ENCODE measurements at regions not wholly inside any gene's neighbourhood (a gene's known extent, or its start where the extent isn't known, plus 50 kb on each side); places are given as distances from the start of the nearest gene placed in this dataset.

DNA sequence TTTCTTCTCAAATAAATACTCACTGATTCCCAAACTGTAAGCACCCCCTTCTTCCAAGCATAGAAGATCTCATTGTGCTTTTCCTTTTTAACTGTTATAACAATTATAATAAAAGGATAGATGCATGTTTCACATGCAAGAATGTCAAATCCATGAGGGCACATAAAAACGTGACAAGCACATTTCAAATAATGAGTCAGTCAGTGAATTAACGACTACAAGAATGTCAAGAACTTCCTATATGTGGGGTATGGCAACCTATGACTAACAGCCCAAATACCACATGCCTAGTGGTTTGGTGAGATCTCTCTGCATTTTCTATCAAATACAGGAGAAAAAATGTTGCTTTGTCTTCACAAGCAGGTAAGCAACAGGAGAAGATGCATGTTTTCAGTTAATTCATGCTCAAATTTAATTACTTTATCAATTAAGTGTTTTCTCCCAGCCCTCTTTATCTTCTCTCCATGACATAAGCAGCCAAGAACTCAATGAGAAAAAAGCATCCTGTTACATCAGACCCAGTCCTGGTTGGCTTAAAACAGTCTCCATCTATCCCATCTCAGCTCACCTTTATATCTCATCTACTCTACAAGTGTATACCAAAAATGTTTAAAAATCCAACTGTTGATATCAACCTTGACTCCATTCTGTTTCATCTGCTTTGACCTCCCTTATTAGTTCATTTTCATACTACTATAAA, 181.5 kb upstream of the LMCD1 start:
- Histone ChIP-seq H3K9me2 (replicated peaks; ENCODE audit: control insufficient read depth, low read length) (no peaks in the 10 kb centered on the region), H3K79me2 (ENCODE audit: control insufficient read depth, low read length) (no peaks in the 10 kb centered on the region), H3K4me2 (ENCODE audit: low read length) (no peak overlapping the region), H3F3A (ENCODE audit: control insufficient read depth, insufficient read depth) (no peaks in the 10 kb centered on the region), H3K36me3 (ENCODE audit: control insufficient read depth, low read length) (no peaks in the 10 kb centered on the region), H3K9me3 (ENCODE audit: control insufficient read depth, insufficient read depth, low read length) (no peaks in the 10 kb centered on the region), H3K4me3 (ENCODE audit: low read length) (no peak overlapping the region), H3K27me3 (ENCODE audit: control insufficient read depth, low read length) (no peaks in the 10 kb centered on the region), H3K27ac (ENCODE audit: low read depth, low read length) (no peak overlapping the region), H3K4me1 (ENCODE audit: control insufficient read depth, low read length) (no peaks in the 10 kb centered on the region), H4K20me1 (ENCODE audit: control insufficient read depth, insufficient read depth, low read depth, low read length) (no peaks in the 10 kb centered on the region)
- TF ChIP-seq EZH2phosphoT487 (IDR thresholded peaks at IDR 0.05; ENCODE audit: borderline replicate concordance, low read length): no peak
- TF ChIP-seq, protein P1, sequence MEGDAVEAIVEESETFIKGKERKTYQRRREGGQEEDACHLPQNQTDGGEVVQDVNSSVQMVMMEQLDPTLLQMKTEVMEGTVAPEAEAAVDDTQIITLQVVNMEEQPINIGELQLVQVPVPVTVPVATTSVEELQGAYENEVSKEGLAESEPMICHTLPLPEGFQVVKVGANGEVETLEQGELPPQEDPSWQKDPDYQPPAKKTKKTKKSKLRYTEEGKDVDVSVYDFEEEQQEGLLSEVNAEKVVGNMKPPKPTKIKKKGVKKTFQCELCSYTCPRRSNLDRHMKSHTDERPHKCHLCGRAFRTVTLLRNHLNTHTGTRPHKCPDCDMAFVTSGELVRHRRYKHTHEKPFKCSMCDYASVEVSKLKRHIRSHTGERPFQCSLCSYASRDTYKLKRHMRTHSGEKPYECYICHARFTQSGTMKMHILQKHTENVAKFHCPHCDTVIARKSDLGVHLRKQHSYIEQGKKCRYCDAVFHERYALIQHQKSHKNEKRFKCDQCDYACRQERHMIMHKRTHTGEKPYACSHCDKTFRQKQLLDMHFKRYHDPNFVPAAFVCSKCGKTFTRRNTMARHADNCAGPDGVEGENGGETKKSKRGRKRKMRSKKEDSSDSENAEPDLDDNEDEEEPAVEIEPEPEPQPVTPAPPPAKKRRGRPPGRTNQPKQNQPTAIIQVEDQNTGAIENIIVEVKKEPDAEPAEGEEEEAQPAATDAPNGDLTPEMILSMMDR (IDR thresholded peaks at IDR 0.05; ENCODE audit: low read depth, low read length, poor library complexity, severe bottlenecking): no peak

DNA sequence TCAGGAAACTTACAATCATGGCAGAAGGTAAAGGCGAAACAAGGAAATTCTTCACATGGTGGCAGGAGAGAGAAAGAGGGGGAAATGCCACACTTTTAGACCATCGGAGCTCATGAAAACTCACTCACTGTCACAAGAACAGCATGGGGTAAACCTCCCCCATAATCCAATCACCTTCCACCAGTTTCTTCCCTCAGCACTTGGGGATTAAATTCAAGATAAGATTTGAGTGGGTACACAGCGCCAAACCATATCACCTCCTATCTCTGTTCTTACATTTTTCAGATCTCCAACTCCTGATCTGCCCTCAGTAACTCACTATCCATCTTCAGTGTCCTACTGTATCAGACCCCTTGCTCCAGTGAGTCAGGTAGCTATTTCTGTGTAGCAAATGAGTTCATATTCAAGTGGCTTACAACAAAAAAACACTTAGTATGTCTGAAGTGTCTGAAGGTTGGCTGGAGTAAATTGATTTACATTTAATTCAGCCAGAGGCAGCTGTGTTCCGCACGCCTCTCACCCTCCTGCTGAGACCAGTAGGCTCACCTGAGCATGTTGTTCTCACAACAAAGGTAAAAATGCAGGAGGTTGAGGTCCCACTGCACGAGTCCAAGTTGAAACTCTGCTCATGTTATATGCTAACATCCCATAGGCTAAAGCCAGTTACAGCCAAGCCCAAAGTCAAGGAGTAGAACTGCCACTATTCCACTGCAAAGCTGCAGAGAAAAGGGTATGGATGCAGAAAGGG, 180.7 kb upstream of the LMCD1 start:
- no peaks in the 10 kb centered on the region for H3K4me1 ChIP-seq (ENCODE audit: control insufficient read depth, low read length)
- no peaks in the 10 kb centered on the region for H3K36me3 ChIP-seq (ENCODE audit: control insufficient read depth, low read length)
- no peaks in the 10 kb centered on the region for H4K20me1 ChIP-seq (ENCODE audit: control insufficient read depth, insufficient read depth, low read depth, low read length)
- no peaks in the 10 kb centered on the region for H3K9me3 ChIP-seq (ENCODE audit: control insufficient read depth, insufficient read depth, low read length)
- H3K4me2 ChIP-seq (ENCODE audit: low read length): no peak overlapping the region
- no peaks in the 10 kb centered on the region for H3K27me3 ChIP-seq (ENCODE audit: control insufficient read depth, low read length)
- H3K9me2 ChIP-seq (replicated peaks; ENCODE audit: control insufficient read depth, low read length): no peaks in the 10 kb centered on the region
- H3K79me2 ChIP-seq (ENCODE audit: control insufficient read depth, low read length): no peaks in the 10 kb centered on the region
- H3K4me3 ChIP-seq (ENCODE audit: low read length): no peak overlapping the region
- no peaks in the 10 kb centered on the region for H3F3A ChIP-seq (ENCODE audit: control insufficient read depth, insufficient read depth)
- no peak for TF ChIP-seq EZH2phosphoT487 (IDR thresholded peaks at IDR 0.05; ENCODE audit: borderline replicate concordance, low read length)
- TF ChIP-seq, protein P1 (IDR thresholded peaks at IDR 0.05; ENCODE audit: low read depth, low read length, poor library complexity, severe bottlenecking): no peak
- no peak overlapping the region for H3K27ac ChIP-seq (ENCODE audit: low read depth, low read length)

DNA sequence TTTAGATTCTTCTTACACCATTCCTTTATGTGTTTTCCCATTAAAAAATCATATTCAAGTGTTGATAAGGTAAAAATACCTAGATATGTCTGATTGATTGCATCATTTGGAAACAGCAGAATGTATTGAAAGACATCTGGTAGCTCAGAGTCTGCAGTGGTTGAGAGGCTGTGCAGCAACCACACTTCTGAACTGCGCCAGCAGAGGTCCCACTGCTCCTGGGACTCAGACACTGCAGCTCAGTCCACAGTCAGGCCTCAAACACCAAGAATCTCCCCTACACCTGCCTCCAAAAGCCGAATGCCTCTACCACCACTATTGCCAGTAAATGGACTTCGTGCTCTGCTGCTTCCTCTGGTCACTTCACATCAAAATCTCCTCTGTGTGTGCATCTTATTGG, 176.9 kb upstream of the LMCD1 start:
- Histone ChIP-seq H3K4me1 (ENCODE audit: control insufficient read depth, low read length) (no peaks in the 10 kb centered on the region), H3K9me2 (replicated peaks; ENCODE audit: control insufficient read depth, low read length) (no peaks in the 10 kb centered on the region), H3K27ac (ENCODE audit: low read depth, low read length) (no peak overlapping the region), H3K4me2 (ENCODE audit: low read length) (no peak overlapping the region), H4K20me1 (ENCODE audit: control insufficient read depth, insufficient read depth, low read depth, low read length) (no peaks in the 10 kb centered on the region), H3F3A (ENCODE audit: control insufficient read depth, insufficient read depth) (no peaks in the 10 kb centered on the region), H3K79me2 (ENCODE audit: control insufficient read depth, low read length) (no peaks in the 10 kb centered on the region), H3K27me3 (ENCODE audit: control insufficient read depth, low read length) (no peaks in the 10 kb centered on the region; the same call in 1 of the 2 replicates), H3K36me3 (ENCODE audit: control insufficient read depth, low read length) (no peaks in the 10 kb centered on the region), H3K4me3 (ENCODE audit: low read length) (no peak overlapping the region), H3K9me3 (ENCODE audit: control insufficient read depth, insufficient read depth, low read length) (no peaks in the 10 kb centered on the region)
- TF ChIP-seq EZH2phosphoT487 (IDR thresholded peaks at IDR 0.05; ENCODE audit: borderline replicate concordance, low read length): no peak
- TF ChIP-seq, protein P1 (IDR thresholded peaks at IDR 0.05; ENCODE audit: low read depth, low read length, poor library complexity, severe bottlenecking): peak; percentile 47

All from DOHH2 (cell line).